ENCODE measurements at regions not wholly inside any gene's neighbourhood (a gene's known extent, or its start where the extent isn't known, plus 50 kb on each side); places are given as distances from the start of the nearest gene placed in this dataset.

DNA sequence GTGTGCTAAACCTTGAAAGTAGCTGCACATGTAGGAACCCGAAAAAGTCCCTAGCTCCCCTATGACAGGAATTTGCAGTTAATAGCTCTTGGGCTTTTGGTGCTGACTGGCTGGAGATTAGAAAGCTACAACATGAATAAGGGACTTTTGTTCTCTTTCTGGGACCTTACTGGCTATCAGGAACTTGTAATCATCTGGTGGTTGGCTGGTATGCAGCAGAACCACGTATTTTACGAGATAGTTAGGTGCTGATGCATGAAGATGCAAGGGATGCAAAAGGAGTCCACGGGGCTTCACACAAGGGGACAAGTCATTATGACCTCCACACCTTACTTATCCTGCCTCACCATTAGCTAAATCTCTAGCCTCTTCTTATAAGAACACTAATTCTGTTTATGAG is 190.2 kb upstream of the NRXN1 start:
- no peak for DNase-seq (ENCODE audit: low read depth)

GRCh38 chr2:51220606-51221005 is 188.7 kb upstream of the NRXN1 start:
- no peak overlapping the region for H3K4me3 ChIP-seq (ENCODE audit: low read depth, low read length)
- DNase-seq (ENCODE audit: low read depth), result no peak

More for the DNA sequence above, 190.2 kb upstream of the NRXN1 start:
- no peak overlapping the region for H3K4me3 ChIP-seq (ENCODE audit: low read depth, low read length)

GRCh38 chr2:51220080-51220479 is 188.1 kb upstream of the NRXN1 start:
- no peak for DNase-seq (ENCODE audit: low read depth)
- no peak overlapping the region for H3K4me3 ChIP-seq (ENCODE audit: low read depth, low read length)

GRCh38 chr2:51219468-51219867 is 187.5 kb upstream of the NRXN1 start:
- peak; percentile 51 for DNase-seq (ENCODE audit: low read depth)
- no peak overlapping the region for H3K4me3 ChIP-seq (ENCODE audit: low read depth, low read length)

- no peak overlapping the region for H3K4me3 ChIP-seq (ENCODE audit: low read depth, low read length)
- DNase-seq (ENCODE audit: low read depth), result no peak
Measured at GRCh38 chr2:51218047-51218446, 186.1 kb upstream of the NRXN1 start.

GRCh38 chr2:51213826-51214225 is 181.9 kb upstream of the NRXN1 start:
- no peak for DNase-seq (ENCODE audit: low read depth)
- H3K4me3 ChIP-seq (ENCODE audit: low read depth, low read length), result no peak overlapping the region

- H3K4me3 ChIP-seq (ENCODE audit: low read depth, low read length), result no peak overlapping the region
- no peak for DNase-seq (ENCODE audit: low read depth)
Measured at GRCh38 chr2:51212374-51212773, 180.4 kb upstream of the NRXN1 start.

- no peak overlapping the region for H3K4me3 ChIP-seq (ENCODE audit: low read depth, low read length)
- no peak for DNase-seq (ENCODE audit: low read depth)
Measured at GRCh38 chr2:51208521-51208920, 176.6 kb upstream of the NRXN1 start.

DNA sequence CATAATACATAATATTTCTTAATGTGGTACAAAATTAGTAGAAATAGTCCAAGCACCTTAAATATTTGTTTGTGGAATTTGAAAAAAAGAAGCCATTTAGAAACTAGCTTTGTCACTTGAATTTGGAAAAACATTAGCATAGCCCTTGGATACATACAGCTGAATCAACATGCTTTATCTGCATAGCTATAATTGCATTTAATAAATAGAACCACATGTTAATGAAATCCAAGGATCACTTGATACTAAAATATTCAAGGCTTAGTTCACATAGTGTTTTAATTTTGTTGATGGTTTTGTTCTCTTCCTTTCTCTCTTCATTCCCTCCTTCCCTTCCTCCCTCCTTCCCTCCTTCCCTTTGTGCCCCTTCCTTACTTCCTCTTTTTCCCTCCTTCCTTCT is 169.4 kb upstream of the NRXN1 start:
- no peak overlapping the region for H3K4me3 ChIP-seq (ENCODE audit: low read depth, low read length)
- no peak for DNase-seq (ENCODE audit: low read depth)

- H3K4me3 ChIP-seq (ENCODE audit: low read depth, low read length), result no peak overlapping the region
- DNase-seq (ENCODE audit: low read depth), result no peak
Measured at GRCh38 chr2:51194656-51195055, 162.7 kb upstream of the NRXN1 start.

DNA sequence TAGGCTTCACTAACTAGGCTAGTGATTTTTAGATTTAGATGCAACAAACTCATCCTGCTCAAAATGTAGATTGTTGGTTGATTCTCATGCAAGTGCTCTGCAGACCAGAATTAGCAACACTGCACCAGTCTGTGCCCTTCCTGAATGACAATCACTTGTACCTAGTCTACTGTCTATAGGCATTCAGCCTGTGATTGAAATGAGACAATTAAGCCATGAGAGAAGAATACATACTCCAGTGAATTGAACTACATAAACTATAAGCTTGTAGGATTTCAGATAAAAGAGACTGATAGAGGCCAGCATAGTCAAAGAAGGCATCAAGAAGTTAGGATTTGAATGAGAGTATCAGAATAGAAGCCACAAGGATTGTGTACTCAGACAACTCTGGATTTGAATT is 138.3 kb upstream of the NRXN1 start:
- H3K4me3 ChIP-seq (ENCODE audit: low read depth, low read length), result no peak overlapping the region
- DNase-seq (ENCODE audit: low read depth), result no peak

DNA sequence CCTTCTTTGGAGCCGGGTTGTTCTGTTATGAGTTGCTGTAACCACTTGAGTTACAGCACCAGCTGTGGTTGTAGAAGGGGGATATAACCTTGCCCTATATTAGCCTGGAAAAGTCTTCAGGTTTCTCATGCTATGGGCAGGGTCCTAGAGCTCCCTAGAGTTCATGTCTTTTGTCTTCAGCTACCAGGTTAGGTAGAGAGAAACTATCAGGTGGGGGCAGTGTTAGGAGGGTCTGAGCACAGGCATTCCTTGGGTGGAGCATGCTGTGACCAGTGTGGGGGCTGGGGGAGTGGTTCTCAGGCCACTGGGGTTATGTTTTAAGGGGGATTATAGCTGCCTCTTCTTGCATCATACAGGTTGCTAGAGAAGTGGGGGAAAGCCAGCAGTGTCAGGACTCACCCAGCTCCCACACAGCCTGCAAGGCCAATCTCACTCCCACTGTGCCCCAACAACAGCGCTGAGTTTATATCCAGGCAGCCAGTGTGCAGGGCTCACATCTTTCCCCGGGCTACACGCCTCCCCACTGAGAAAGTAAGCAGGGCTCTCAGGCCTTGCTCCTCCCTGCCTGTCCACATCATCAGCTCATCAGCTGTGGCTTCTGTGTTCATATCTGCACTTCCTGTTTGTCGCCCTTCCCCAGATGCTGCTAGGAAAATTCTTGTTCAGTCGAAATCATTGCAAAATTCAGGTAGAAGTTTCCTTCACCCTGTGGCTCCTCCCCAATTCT is 133.8 kb upstream of the NRXN1 start:
- DNase-seq (ENCODE audit: low read depth), result peak; percentile 4
- H3K4me3 ChIP-seq (ENCODE audit: low read depth, low read length), result no peak overlapping the region

DNA sequence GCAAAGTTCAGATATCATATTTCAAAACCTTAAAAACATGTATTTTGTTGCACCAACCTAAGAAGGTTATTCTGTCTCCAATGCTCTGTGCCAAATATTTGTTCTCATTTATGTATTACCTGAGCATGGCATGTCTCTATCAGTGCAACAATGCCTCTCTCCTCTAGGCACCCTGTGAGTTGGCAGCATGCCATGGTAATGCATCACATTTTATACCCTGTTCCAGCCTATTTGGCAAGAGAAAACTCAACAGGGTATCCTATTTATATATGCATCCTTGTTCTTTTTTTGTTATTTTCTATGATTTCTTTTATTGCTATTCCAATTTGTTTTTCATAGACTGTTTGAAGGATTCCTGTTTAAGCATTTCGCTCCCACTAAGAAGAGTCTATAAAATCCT is 126.3 kb upstream of the NRXN1 start:
- no peak for DNase-seq (ENCODE audit: low read depth)
- no peak overlapping the region for H3K4me3 ChIP-seq (ENCODE audit: low read depth, low read length)

DNA sequence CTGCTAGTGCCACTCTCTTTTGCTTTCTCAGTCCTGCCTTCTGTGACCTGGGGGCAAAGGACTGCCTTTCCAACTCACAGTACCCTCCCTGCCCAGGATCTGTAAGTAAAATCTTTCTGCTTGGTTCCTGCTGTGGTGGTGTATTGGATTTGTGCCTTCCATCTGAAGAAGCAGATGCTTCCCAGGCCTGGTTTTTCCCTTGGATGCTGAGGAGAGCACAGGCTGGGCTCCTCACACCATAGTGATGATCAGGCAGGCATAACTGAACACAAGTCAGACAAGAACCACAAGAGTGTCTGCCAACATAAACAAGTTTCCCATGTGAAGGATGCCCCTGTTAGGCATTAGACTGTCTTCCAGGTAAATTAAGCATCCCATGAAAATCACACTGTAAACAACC is 121.3 kb upstream of the NRXN1 start:
- no peak overlapping the region for H3K4me3 ChIP-seq (ENCODE audit: low read depth, low read length)
- DNase-seq (ENCODE audit: low read depth), result no peak

GRCh38 chr2:51151490-51152140 is 119.7 kb upstream of the NRXN1 start:
- no peak for DNase-seq (ENCODE audit: low read depth)
- no peak overlapping the region for H3K4me3 ChIP-seq (ENCODE audit: low read depth, low read length)

DNA sequence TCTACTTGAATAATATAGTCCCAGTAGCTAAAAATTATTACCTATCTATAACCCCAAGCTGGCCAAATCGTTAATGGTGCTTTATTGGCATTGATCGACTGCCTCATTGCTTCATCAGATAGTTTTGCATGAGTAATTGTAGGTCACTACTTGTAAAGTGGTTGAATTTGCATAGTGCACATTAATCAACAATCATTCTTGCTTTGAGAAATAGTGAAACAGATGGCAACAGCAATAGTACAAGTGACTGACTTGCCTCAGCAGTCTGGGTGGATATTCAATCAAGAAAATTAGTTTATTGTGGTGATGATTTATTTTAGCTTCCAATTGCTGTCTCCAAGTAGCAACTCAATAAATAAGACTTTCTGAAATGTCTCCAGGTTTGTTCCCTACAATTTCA is 117.8 kb upstream of the NRXN1 start:
- no peak for DNase-seq (ENCODE audit: low read depth)
- H3K4me3 ChIP-seq (ENCODE audit: low read depth, low read length), result no peak overlapping the region

- no peak for DNase-seq (ENCODE audit: low read depth)
- no peak overlapping the region for H3K4me3 ChIP-seq (ENCODE audit: low read depth, low read length)
Measured at GRCh38 chr2:51145761-51146160, 113.8 kb upstream of the NRXN1 start.

DNA sequence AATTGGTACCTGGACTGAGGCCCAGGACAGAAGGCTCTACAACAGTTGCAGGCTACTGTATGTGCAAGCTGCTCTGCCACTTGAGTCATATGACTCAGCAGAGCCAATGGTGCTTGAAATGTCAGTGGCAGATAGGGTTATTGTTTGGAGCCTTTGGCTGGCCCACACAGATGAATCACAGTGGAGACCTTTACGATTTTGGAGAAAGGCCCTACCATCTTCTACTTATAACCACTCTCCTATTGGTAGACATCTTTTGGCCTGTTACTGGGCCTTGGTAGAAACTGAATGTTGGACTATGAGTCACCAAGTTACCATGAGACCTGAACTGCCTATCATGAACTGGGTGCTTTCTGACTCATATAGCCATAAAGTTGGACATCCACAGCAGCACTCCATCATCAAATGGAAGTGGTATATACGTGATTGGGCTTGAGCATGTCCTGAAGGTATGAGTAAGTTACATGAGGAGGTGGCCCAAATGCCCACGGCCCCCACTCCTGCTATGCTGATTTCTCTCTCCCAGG is 88.9 kb upstream of the NRXN1 start:
- no peak for DNase-seq (ENCODE audit: low read depth)
- no peak overlapping the region for H3K4me3 ChIP-seq (ENCODE audit: low read depth, low read length)

DNA sequence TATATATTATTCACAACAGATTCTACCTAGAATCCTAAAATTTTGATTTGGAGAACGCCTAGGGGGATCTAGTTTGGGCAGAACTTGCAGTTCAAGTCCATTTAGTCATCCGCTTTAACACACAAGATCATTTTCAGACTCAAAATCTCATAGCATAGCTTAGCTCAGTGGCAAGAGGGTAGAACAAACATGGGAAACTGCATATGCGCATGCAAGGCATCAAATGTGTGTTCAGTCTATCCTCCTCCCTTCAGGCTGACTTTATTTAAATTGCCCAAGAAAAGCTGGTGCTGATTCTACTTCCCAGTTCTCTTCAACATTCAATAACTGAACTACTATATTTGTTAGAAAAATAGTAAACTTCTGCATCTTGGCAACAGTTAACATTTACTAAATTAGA is 79.6 kb upstream of the NRXN1 start:
- H3K4me3 ChIP-seq (ENCODE audit: low read depth, low read length), result no peak overlapping the region
- DNase-seq (ENCODE audit: low read depth), result no peak

DNA sequence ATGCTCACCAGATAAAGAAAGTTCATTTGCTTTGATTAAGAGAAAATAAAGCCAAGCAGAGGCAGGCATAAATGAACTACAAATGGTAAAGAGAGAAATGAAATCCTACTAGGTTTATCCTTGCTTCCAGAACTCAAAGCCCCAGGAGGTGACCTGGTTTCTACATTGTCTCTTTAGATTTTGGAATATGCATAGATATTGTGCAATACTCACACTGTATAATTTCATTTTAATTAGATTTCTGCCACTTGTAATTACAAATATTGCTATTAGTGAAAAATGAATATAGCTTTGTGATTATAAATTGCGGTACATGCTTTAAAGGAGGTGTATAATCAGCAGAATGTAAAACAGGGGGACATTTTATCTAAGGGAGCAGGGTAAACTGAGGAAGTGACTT is 76.9 kb upstream of the NRXN1 start:
- H3K4me3 ChIP-seq (ENCODE audit: low read depth, low read length), result no peak overlapping the region
- DNase-seq (ENCODE audit: low read depth), result no peak

DNA sequence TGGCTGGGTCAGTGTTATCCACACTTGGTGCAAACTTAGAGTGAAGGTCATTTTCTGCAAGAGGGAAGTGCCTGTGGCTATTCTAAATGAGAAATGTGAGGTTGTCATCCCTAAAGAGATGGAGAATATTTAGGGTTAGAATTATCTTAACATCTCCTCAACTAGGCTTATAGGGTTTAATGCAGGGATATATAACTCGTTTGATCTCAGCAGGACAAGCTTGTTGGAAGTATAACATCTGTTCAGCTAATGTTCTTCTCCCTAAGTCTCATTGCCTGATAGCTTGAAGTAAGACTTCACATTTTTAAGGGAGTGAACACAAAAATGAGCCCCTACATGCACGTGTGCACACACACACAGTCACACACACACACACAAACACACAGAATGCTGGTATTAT is 75.9 kb upstream of the NRXN1 start:
- no peak overlapping the region for H3K4me3 ChIP-seq (ENCODE audit: low read depth, low read length)
- DNase-seq (ENCODE audit: low read depth), result no peak
